Activated gamma-delta T cell treated with Interleukin-2 at 50 U/mL for 16 hours (primary cell): ENCODE measurements at regions not wholly inside any gene's neighbourhood (a gene's known extent, or its start where the extent isn't known, plus 50 kb on each side); places are given as distances from the start of the nearest gene placed in this dataset.

Experiments
- DNase-seq: peaks from one replicate; pipeline ENCODE4 v3.0.0-alpha.2; 2020

DNA sequence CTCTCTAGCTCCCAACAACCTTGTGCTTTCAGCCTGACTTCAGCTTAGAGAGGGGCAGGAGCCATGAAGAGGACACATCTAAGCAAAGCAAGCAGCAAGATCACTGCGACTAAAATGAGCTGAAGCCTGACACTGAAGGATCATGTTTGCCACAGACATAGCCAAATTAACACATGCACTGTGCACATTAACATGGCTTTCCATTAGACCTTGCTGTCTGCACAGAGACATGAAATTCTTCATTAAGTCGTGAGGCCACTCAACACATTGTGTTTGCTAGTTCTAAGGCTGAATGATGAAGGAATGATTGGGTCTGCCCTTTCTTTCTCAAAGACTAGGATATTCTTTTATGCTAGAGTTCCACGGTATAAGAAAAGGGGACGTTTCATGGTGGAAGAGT is 558.3 kb upstream of the PSMD7 start:
- DNase-seq: no peak

DNA sequence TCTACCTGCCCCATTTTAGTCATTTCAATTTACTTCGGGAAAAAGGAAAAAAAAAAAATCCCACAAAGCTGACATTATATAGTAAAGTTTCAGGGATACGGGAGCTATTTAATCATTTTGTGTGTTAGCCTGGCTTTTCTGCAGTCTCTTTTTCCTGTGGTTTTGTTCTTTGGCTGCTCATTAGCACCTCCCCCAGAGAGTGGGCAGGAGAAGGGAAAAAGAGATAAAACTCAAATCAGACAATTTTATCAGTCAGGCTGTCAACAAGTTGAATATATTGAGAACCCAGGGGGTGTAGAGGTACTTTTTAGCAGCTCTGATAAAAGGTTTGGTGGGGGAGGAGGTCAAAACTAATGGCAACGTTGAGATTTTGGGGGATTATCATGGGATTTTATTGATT is 559.0 kb upstream of the PSMD7 start:
- no peak for DNase-seq

DNA sequence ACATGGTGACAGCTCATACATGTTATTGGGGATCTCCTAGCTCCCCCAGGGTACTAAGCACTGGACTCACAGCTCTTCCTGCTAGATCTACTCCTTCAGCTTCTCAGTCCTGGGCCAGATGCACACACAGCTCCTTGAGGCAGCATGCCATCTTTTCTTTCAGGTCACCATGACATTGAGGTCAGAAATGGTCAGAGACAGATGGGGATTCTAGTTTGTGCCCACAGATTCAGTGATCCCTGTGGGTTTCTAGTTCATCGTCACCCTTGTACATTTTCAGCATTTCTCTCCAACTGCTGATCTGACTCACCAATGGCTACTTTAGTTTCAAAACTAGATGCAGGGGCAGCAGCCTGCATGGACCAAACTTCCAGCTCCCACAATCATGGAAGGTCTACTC is 560.7 kb upstream of the PSMD7 start:
- no peak for DNase-seq

DNA sequence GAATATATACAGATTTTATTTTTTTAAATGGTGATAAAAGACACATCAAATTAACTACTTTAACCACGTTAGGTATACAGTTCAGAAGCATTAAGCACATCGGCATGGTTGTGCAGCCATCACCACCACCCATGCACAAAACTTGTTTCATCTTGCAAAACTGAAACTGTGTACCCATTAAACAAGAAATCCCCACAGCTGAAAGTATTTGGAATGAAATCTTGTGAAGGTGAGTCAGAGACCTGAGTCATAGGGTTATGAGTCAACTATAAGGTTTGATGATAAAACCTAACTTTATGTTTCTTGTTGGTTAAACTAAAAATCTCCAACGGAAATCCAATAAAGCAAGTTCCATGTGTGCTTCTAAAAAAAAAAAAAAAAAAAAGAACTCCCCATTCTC is 561.6 kb upstream of the PSMD7 start:
- no peak for DNase-seq

DNA sequence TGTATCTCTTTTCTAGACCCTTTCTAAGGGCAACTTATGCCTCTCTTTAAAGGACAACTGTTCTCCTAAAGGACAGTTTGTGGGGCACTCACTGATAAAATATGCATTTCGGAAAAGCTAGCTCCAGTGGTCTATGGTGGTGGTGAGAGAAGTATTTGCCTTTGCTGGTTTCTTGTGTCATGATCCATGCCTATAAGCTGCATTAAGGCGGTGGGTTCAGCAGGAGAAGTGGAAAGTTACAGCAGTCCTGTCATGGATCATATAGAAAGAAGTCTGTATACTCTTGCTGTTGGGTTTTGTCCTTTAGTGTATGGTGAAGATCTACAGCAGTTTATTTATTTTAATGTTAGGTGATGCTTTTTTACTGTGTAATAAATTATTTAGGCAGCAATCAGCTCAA is 563.9 kb upstream of the PSMD7 start:
- DNase-seq: no peak

DNA sequence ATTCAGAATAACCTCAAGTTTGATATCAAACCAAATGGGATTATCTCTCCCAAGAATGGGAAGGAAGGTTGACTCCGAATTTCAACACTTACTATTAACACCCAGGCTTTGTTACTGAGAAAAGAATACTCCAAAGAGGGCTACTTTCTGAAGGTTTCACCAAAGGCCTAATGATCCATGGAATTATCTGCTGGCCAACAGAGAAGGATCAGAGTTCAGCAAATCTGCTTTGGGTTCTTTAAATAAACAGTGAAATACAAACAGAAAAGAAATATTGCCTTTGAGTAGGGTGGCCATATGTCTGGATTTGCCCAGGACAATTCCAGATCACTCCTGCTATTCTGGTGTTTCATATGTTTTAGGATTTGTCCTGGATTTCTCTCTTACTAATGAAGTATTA is 564.5 kb upstream of the PSMD7 start:
- DNase-seq: no peak

DNA sequence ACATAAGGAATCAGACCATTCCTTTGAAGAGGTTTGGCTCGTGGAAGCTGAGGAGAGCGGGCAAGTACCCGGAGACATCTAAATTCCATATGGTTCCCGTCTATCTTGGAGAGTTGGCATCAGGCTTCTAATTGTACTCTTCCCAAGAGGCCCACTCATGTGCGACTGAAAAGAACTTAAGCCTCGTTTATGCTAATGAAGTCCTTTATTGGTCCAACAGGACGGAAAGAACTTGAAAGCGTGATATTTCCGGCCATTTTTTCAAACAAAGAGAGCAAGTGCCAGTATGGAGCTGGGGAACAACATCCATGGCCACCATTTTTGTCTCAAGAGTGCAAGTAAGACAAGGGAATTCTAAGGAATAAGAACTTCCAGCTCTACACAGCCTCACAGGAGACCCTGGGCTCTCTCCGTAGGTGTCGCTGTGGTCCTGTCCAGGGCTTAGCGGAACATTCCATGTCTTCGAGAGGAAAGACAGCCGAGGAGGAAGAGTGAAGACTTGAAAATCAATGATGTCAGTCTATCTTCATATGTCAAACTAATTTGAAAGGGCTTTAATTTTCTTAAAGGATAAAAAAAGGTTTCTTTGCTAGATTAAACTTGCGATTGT is 566.0 kb upstream of the PSMD7 start:
- no peak for DNase-seq

DNA sequence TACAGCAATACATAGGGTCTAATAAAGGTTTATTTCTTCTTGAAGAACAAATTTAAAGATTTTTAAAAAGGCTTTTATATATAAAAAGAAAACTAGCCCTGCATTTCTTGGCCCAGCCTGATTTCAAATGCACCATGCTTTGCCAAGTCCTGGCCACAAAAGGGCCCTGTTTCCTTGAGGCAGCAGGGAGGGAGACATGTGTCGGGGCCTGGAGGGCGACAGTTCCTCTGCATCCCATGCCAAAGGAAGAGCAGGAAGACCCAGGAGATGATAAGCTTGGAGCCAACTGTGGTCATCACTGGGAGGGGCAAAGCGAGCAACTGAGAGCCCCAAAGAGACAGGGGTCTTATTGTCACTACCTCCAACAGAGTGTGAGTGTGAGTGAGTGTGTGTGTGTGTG is 571.5 kb upstream of the PSMD7 start:
- no peak for DNase-seq

DNA sequence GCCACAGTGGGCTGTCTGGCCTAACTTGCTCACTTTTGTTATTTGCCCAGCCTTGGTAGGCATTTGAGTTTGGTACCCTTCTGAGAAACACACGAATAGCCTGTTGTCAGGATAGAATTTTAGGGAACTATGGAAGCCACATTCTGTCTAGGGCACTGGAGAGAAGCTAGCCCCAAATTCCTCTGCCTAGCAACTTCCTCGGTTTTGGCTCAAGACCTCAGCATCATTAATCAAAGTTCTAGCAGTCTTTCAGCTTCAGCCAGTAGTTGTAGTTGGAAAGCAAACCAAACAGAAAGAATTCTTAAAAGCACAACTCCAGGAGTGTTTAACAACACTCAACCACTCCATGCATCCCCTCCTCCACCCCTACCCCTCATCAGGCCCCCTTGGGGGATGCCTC is 572.1 kb upstream of the PSMD7 start:
- no peak for DNase-seq

DNA sequence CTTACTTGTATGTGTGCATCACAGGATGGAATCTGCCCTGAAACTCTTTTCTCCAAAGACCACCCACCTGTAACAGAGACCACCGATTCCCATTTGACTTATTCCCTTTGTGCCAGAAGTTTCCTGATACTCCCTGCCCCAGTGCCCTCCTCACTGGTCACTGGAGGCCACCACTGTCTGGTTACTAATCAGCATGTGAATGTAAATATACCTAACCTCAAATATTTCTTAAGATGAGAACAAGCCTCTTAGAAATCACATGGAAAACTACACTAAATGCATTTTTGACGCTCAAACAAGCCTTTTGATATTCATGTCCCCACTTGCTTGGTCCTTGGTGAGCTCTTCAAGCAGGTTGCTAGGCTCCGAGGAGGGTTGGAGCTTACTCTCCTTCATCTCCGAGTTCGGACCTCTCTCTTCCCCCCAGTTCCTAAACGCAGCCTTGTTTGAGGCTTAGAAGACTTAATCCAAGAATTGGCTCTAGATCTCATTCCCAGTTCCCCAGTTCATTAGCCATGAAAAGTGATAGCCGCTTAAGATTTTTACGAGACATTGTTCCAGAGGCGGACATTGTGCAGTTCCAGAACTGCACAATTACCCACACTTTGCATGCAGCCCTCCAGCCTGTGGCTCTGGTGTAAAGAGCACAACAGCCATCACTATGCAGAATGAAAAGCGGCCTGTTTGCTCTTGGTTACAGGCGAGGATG is 579.2 kb upstream of the PSMD7 start:
- DNase-seq: no peak

DNA sequence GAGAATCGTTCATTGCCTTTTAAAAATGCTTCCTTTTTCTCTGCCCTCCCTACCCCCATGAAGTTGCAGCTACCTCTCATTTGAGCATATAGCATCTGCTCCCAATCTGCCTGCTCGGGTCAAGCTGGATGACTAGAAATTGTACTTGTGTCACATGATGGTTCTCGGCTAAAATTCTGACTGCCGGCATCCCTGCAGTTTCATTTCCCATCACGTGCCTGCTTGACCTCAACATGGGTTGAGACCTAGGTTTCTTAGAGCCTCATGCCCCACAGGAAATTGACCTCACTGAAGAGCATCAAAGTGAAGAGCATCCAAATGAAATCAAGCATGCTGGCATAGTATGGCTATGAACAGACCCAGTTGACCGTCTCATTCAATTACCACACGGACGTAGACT is 581.6 kb upstream of the PSMD7 start:
- DNase-seq: no peak

DNA sequence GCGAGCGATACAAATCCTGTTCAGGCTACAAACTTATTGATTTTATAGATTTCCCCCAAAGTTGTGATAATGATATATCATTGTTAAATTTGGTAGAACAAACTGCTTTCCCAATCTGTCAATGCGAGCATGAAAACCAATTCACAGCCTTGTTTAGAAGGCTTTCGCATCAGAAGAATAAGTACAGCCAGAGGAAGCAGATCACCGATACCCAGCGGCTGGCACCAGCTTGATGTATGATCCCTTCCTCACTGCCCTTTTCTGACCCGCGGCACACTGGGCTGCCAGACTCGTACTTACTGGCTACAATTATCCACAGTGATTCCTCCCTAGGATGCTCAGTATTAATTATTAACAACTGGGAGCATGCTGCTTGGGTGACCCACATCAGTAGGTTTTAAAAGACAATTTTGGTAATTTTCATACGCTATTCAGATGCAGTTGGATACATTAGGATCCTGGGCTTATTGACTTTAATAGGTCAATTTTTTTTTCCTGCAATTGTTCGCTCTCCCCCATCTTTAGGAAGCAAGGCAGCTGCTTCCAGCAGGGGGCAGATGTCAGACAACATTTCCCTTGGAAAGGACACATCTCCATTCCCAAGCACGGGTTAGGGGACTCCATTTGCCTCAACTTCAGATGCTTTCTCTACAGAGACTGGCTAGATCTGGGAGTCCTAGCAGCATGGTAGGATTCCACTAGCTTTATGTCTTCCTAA is 582.7 kb upstream of the PSMD7 start:
- no peak for DNase-seq

DNA sequence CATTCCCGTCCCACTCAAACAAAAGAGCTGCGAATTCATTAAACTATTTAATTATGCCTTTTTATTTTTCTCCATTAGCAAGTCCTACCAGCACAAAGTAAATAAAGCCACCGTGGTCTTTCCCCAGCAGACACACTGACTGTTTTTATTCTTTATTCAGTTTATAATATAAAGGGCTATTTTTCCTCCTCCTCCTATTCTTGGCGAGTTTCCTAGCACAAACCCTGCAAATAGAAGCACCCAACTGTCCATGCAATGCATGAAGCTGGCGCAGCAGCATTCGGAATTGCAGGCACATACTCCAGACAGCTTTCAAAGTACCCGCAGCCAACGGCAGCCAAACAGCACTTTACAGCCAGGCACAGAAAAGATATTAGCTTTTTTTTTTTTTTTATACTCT is 583.4 kb upstream of the PSMD7 start:
- DNase-seq: no peak

DNA sequence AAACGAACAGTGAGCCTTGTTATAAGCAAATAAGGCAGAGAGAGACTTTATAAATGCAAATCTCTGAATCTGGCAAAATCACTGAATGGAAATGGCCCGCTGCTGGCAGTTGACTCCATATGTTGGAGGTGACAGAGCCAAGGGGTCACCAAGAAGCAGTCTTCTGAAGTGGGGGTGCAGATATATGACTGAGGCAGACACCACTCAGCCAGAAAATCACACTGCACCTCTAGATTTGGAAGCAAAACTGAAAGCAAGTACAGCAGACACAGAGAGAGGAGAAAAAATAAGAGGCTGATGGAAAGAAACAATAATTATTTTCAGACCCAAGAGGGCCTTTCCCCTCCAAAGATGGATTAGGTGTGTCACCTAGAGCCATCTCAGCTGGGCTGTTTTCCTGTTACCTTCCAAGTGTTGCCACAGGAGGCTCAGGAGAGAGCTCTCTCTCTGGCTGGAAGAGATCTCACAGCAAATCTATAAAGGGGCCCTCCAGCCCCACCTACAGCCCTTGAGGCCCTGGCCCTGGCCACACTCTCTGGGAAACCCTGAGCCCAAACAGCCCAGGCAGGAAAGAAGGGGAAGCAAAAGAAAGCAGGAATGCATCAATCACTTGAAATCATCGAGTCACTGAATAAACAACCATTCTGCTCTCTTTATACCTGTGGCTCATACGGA is 585.1 kb upstream of the PSMD7 start:
- no peak for DNase-seq

DNA sequence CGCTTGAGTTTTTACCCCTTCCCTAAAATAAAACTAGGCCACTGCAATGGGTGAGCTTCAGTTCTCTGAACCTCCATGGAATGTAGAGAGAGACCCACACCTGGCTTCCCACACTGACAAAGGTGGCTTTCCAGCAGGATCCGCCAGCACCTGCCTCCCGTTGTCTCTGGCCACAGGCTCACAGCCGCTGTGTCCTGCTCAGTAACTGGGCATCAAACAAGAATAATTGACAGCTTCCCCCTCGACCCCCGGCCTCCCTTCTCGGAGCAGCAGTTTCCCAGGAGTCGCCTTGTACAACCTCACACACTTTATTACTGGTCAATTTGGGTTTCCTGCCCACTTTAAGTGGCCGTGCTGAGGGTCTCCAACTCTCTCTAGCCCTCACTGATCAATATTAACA is 586.1 kb upstream of the PSMD7 start:
- no peak for DNase-seq

DNA sequence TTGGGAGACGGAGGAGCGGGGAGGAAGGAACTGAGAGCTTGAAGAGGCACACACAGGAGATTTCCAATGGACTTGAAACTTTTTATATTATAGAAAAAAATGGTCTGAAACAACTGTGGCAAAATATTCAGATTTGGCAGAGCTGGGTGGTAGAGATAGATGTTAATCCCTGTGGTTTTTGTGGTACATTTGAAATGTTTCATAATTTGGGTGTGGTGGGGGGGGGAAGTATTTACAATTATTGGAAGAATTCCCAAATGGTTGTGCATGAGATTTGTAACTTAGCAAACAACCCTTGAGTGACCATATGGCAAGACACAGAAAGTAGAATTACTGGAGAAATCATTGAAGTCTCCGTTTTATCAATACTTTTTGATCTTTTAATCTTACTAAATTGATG is 588.8 kb upstream of the PSMD7 start:
- DNase-seq: no peak

DNA sequence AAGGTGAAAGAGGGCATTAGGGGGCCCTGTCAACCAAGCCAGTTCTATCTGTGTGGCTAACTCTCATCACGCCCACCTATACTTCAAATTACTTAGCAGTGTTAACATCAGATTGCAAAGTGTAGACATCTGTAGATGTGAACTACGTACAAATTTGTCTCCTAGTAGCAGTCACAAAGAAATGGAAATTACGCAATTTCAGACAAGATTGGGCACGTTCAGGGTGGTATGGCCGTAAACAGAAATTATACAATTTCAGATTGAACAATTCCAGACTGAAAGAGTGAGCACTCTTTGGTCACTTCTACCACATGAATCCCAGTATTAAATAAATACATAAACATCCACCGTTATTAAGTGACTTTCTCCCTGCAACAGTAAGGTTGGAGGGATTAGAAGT is 592.7 kb upstream of the PSMD7 start:
- DNase-seq: no peak

DNA sequence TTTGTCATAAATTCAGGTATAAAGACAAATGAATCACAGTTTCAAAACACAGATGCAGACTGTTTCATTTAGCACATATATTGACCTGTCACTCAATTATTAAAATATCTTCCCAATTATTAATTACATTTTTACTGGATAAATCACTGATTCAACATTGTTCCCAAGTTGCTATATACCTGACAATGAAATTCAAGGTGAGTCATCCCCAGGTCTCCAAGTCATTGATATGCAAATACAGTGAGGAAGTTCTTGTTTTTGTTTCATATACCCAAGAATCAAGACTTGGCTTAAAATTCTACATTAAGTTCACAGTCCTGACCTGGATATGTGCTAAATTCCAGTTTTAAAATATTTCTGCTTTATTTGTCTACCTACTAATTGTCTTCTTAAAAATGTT is 599.3 kb upstream of the PSMD7 start:
- no peak for DNase-seq

DNA sequence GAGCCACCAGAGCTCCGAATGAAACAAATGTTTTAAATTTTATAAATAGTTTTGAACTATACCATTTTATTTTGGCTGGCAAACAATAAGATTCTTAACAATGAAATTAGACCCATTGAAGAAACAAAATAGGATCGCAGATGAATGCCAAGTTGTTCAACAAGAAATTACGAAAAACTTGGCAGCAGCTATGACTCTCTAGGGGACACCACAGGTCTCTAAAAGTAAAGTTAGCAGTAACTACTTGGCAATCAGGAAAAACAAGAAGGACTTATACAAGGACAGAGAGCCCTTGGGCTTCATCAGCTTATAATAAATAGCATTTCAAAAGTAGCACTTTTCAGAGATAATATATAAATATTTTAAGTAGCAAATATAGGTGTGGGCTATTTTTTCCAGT is 603.8 kb upstream of the PSMD7 start:
- DNase-seq: no peak

DNA sequence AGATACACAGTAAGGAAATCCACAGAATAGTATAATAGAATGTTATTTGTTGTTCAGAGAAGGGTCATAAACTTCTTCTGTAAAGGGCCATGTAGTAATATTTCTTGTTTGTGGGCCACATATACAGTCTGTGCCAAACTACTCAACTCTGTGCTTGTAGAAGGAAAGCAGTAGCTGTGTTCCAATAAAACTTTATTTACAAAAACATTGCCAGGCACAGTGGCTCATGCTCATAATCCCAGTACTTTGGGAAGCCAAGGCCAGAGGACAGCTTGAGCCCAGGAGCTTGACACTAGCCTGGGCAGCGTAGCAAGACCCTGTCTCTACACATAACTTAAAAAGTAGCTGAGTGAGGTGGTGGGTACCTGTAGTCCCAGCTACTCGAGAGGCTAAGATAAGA is 612.8 kb upstream of the PSMD7 start:
- DNase-seq: no peak

DNA sequence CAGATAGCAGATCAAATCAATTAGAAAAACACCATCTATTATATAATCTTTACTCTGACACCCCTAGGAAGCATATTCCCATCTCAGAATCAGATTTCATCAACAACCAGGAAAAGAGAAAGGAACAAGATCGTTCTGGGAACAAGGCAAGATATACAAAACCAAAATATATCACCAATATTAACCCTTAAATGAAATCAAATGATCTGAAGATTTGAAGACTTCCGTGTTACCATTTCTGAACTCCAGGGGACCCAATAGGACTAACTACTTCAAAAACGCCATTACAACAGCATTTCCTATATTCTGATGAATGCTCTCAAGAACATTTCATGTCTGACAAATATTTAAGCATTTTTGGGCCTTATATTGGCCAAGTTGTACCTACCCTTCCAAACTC is 624.2 kb upstream of the ZFHX3 start:
- no peak for DNase-seq

DNA sequence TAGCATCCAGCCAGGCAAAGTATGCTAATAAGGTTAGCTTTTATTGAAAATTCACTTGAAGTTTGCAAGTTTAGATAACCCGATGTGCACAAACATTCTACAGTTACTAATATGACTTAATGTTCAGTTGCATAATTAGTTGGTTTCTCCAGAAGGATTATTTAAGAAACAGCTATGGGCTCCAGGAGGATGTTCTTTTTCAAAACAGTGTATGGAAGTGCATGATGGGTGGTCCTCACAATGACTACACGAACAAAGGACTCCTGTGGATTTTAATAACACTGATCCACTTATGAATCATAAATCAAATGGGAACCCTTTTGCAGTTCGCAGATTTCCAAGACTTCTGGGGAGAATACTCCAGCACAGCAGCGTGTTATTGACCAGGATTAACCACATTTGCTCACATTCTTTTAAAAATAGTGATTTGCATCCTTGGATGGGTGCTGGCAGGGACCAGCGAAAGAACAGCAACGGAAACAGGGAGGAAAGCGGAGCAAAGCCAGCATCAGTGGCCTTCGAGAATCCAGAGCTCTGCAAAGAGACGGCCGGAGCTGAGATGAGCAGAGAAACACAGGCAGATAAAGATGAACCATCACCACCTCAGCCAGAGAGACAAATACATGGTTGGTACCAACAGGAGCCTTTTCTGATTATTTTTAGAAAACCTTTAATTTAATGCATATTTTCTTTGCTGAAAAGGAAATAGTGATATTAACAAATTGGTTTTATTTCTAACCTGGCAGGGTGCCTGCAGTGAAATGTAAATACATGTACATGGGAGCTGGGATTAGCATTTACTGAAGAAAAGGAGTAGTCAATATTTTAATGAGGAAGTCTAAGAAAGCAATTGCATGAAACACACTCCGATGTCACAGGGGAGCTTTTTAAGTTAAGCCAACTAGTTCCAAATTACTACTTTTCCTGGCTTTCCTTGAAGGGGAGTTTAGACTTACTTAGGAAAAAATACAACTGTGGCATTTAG is 623.2 kb upstream of the ZFHX3 start:
- no peak for DNase-seq
